ENCODE measurements at regions not wholly inside any gene's neighbourhood (a gene's known extent, or its start where the extent isn't known, plus 50 kb on each side); places are given as distances from the start of the nearest gene placed in this dataset.
"Not testable (repeated sequence)": the region's sequence is repeated elsewhere in the genome, so short reads cannot be mapped to it uniquely, and the experiment has no call there.

- H3K4me1 ChIP-seq (ENCODE audit: control insufficient read depth, insufficient read depth, low read length): peaks cover 21% of the 10 kb centered on the region
- H3K9ac ChIP-seq (ENCODE audit: low read depth, low read length): no peak overlapping the region
- no peaks in the 10 kb centered on the region for H3K36me3 ChIP-seq (ENCODE audit: insufficient read depth, low read length)
- H3K27me3 ChIP-seq (ENCODE audit: control insufficient read depth, insufficient read depth, low read length): no peaks in the 10 kb centered on the region
- H3K9me3 ChIP-seq (replicated peaks; ENCODE audit: low read length): no peaks in the 10 kb centered on the region
- H3K4me2 ChIP-seq (ENCODE audit: low read length): no peak overlapping the region
- no peak overlapping the region for H3K4me3 ChIP-seq (ENCODE audit: low read length)
Observed at GRCh38 chr2:48197618-48198017, 116.9 kb upstream of the FOXN2 start.

- H3K9ac ChIP-seq (ENCODE audit: low read depth, low read length): no peak overlapping the region
- no peaks in the 10 kb centered on the region for H3K36me3 ChIP-seq (ENCODE audit: insufficient read depth, low read length)
- peaks cover 21% of the 10 kb centered on the region for H3K4me1 ChIP-seq (ENCODE audit: control insufficient read depth, insufficient read depth, low read length)
- no peaks in the 10 kb centered on the region for H3K27me3 ChIP-seq (ENCODE audit: control insufficient read depth, insufficient read depth, low read length)
- no peak overlapping the region for H3K4me3 ChIP-seq (ENCODE audit: low read length)
- no peaks in the 10 kb centered on the region for H3K9me3 ChIP-seq (replicated peaks; ENCODE audit: low read length)
- H3K4me2 ChIP-seq (ENCODE audit: low read length): no peak overlapping the region
Observed at GRCh38 chr2:48198371-48198770, 116.1 kb upstream of the FOXN2 start.

- Histone ChIP-seq H3K9me3 (replicated peaks; ENCODE audit: low read length) (no peaks in the 10 kb centered on the region), H3K9ac (ENCODE audit: low read depth, low read length) (no peak overlapping the region), H3K27me3 (ENCODE audit: control insufficient read depth, insufficient read depth, low read length) (no peaks in the 10 kb centered on the region), H3K4me3 (ENCODE audit: low read length) (no peak overlapping the region), H3K4me1 (ENCODE audit: control insufficient read depth, insufficient read depth, low read length) (peaks cover 21% of the 10 kb centered on the region), H3K4me2 (ENCODE audit: low read length) (no peak overlapping the region), H3K36me3 (ENCODE audit: insufficient read depth, low read length) (no peaks in the 10 kb centered on the region)
Observed at GRCh38 chr2:48199070-48199469, 115.4 kb upstream of the FOXN2 start.

GRCh38 chr2:48200620-48201293 lies 113.7 kb upstream of the FOXN2 start:
- Histone ChIP-seq H3K36me3 (ENCODE audit: insufficient read depth, low read length) (no peaks in the 10 kb centered on the region), H3K4me2 (ENCODE audit: low read length) (no peak overlapping the region), H3K9me3 (replicated peaks; ENCODE audit: low read length) (no peaks in the 10 kb centered on the region), H3K9ac (ENCODE audit: low read depth, low read length) (no peak overlapping the region), H3K27me3 (ENCODE audit: control insufficient read depth, insufficient read depth, low read length) (no peaks in the 10 kb centered on the region), H3K4me3 (ENCODE audit: low read length) (no peak overlapping the region), H3K4me1 (ENCODE audit: control insufficient read depth, insufficient read depth, low read length) (peaks cover 27% of the 10 kb centered on the region)

- not testable (repeated sequence) for H3K4me2 ChIP-seq (ENCODE audit: low read length); H3K27me3 ChIP-seq (ENCODE audit: control insufficient read depth, insufficient read depth, low read length); H3K36me3 ChIP-seq (ENCODE audit: insufficient read depth, low read length); H3K9ac ChIP-seq (ENCODE audit: low read depth, low read length); H3K4me3 ChIP-seq (ENCODE audit: low read length); H3K9me3 ChIP-seq (replicated peaks; ENCODE audit: low read length)
- H3K4me1 ChIP-seq (ENCODE audit: control insufficient read depth, insufficient read depth, low read length): peaks cover 26% of the 10 kb centered on the region
Observed at GRCh38 chr2:48201435-48201834, 113.0 kb upstream of the FOXN2 start.

- Histone ChIP-seq H3K4me2 (ENCODE audit: low read length) (no peak overlapping the region), H3K9me3 (replicated peaks; ENCODE audit: low read length) (no peaks in the 10 kb centered on the region), H3K9ac (ENCODE audit: low read depth, low read length) (no peak overlapping the region)
Observed at GRCh38 chr2:48202863-48203642, 111.4 kb upstream of the FOXN2 start.

GRCh38 chr2:48203668-48204067 lies 110.8 kb upstream of the FOXN2 start:
- H3K9ac ChIP-seq (ENCODE audit: low read depth, low read length): no peak overlapping the region
- peaks cover 13% of the 10 kb centered on the region for H3K4me1 ChIP-seq (ENCODE audit: control insufficient read depth, insufficient read depth, low read length)
- H3K9me3 ChIP-seq (replicated peaks; ENCODE audit: low read length): no peaks in the 10 kb centered on the region
- H3K36me3 ChIP-seq (ENCODE audit: insufficient read depth, low read length): no peaks in the 10 kb centered on the region
- no peak overlapping the region for H3K4me2 ChIP-seq (ENCODE audit: low read length)
- H3K4me3 ChIP-seq (ENCODE audit: low read length): no peak overlapping the region
- no peaks in the 10 kb centered on the region for H3K27me3 ChIP-seq (ENCODE audit: control insufficient read depth, insufficient read depth, low read length)

More at GRCh38 chr2:48202863-48203642, 111.4 kb upstream of the FOXN2 start:
- Histone ChIP-seq H3K4me3 (ENCODE audit: low read length) (no peak overlapping the region), H3K27me3 (ENCODE audit: control insufficient read depth, insufficient read depth, low read length) (no peaks in the 10 kb centered on the region), H3K4me1 (ENCODE audit: control insufficient read depth, insufficient read depth, low read length) (peaks cover 11% of the 10 kb centered on the region), H3K36me3 (ENCODE audit: insufficient read depth, low read length) (no peaks in the 10 kb centered on the region)

- H3K27me3 ChIP-seq (ENCODE audit: control insufficient read depth, insufficient read depth, low read length): no peaks in the 10 kb centered on the region
- H3K4me1 ChIP-seq (ENCODE audit: control insufficient read depth, insufficient read depth, low read length): peaks cover 24% of the 10 kb centered on the region
- no peak overlapping the region for H3K4me2 ChIP-seq (ENCODE audit: low read length)
- H3K4me3 ChIP-seq (ENCODE audit: low read length): no peak overlapping the region
- no peak overlapping the region for H3K9ac ChIP-seq (ENCODE audit: low read depth, low read length)
- no peaks in the 10 kb centered on the region for H3K36me3 ChIP-seq (ENCODE audit: insufficient read depth, low read length)
- H3K9me3 ChIP-seq (replicated peaks; ENCODE audit: low read length): no peaks in the 10 kb centered on the region
Observed at GRCh38 chr2:48204750-48205136, 109.7 kb upstream of the FOXN2 start.

GRCh38 chr2:48205137-48205798 lies 109.2 kb upstream of the FOXN2 start:
- H3K4me3 ChIP-seq (ENCODE audit: low read length): no peak overlapping the region
- H3K9ac ChIP-seq (ENCODE audit: low read depth, low read length): peak overlapping the region; percentile 11
- peaks cover 26% of the 10 kb centered on the region for H3K4me1 ChIP-seq (ENCODE audit: control insufficient read depth, insufficient read depth, low read length)
- H3K9me3 ChIP-seq (replicated peaks; ENCODE audit: low read length): no peaks in the 10 kb centered on the region
- H3K36me3 ChIP-seq (ENCODE audit: insufficient read depth, low read length): no peaks in the 10 kb centered on the region
- no peaks in the 10 kb centered on the region for H3K27me3 ChIP-seq (ENCODE audit: control insufficient read depth, insufficient read depth, low read length)
- peak overlapping the region; percentile 39 for H3K4me2 ChIP-seq (ENCODE audit: low read length)

- not testable (repeated sequence) for H3K9ac ChIP-seq (ENCODE audit: low read depth, low read length)
Observed at GRCh38 chr2:48206056-48206656, 108.3 kb upstream of the FOXN2 start.

GRCh38 chr2:48207201-48207641 lies 107.3 kb upstream of the FOXN2 start:
- no peaks in the 10 kb centered on the region for H3K27me3 ChIP-seq (ENCODE audit: control insufficient read depth, insufficient read depth, low read length)
- H3K4me2 ChIP-seq (ENCODE audit: low read length): no peak overlapping the region
- H3K4me1 ChIP-seq (ENCODE audit: control insufficient read depth, insufficient read depth, low read length): peaks cover 33% of the 10 kb centered on the region
- no peak overlapping the region for H3K9ac ChIP-seq (ENCODE audit: low read depth, low read length)
- H3K4me3 ChIP-seq (ENCODE audit: low read length): no peak overlapping the region
- no peaks in the 10 kb centered on the region for H3K9me3 ChIP-seq (replicated peaks; ENCODE audit: low read length)
- no peaks in the 10 kb centered on the region for H3K36me3 ChIP-seq (ENCODE audit: insufficient read depth, low read length)

More at GRCh38 chr2:48206056-48206656, 108.3 kb upstream of the FOXN2 start:
- not testable (repeated sequence) for H3K9me3 ChIP-seq (replicated peaks; ENCODE audit: low read length); H3K36me3 ChIP-seq (ENCODE audit: insufficient read depth, low read length); H3K27me3 ChIP-seq (ENCODE audit: control insufficient read depth, insufficient read depth, low read length); H3K4me3 ChIP-seq (ENCODE audit: low read length)
- Histone ChIP-seq H3K4me2 (ENCODE audit: low read length) (peak overlapping the region; percentile 39), H3K4me1 (ENCODE audit: control insufficient read depth, insufficient read depth, low read length) (peaks cover 33% of the 10 kb centered on the region)
